Endothelial cell of umbilical vein (primary cell): ENCODE measurements at regions not wholly inside any gene's neighbourhood (a gene's known extent, or its start where the extent isn't known, plus 50 kb on each side); places are given as distances from the start of the nearest gene placed in this dataset.

Experiments used
- BruUV-seq: library from RNA; stranded (reverse); fragments of 400-500 nt; replicated peaks from 2 replicates; lab custom pipeline; 2021; lab: Mats Ljungman, UMichigan
- CTCF ChIA-PET: fragments of 300-600, 350-600 bp; sonication (Branson Sonifier 250); formaldehyde crosslinking; loops from one replicate; lab custom pipeline; 2021; ENCODE audit warnings: antibody characterized with exemption, inconsistent platforms; lab: Charles Lee
- POLR2A ChIA-PET: fragments of 300-600, 350-600 bp; sonication (Branson Sonifier 250); formaldehyde crosslinking; loops from one replicate; lab custom pipeline; 2021; ENCODE audit warnings: antibody characterized with exemption, inconsistent platforms; lab: Charles Lee
- DNase-seq: peaks from one replicate; pipeline ENCODE4 v3.0.0-alpha.2; 2011; ENCODE audit warnings: low read depth, low spot score
- FAIRE-seq: peaks from 2 replicates; lab custom pipeline; 2011; peaks lifted over from hg19 to GRCh38; lab: Jason Lieb, UNC
- H2AFZ ChIP-seq: 2 replicates; pipeline ENCODE4 v1.6.0; 2012; ENCODE audit warnings: low read depth, low read length, control low read depth, inconsistent platforms
- H3K27ac ChIP-seq: 2 replicates; pipeline ENCODE4 v1.5.1; 2011; ENCODE audit warnings: low read depth, mild to moderate bottlenecking, control low read depth, low read length, moderate library complexity; ENCODE audit not compliant: insufficient read depth
- H3K27me3 ChIP-seq, 2 experiments: 2 replicates each; pipeline versions ENCODE4 v1.6.0 to v1.6.1; 2011; ENCODE audit warnings: low read length in 2 of 2, mixed read lengths in 1 of 2; ENCODE audit not compliant: control insufficient read depth in 2 of 2, insufficient read depth in 2 of 2
- H3K36me3 ChIP-seq, 2 experiments: 2 replicates in 1 of 2; 3 replicates in 1 of 2; pipeline ENCODE4 v1.5.1; 2011; ENCODE audit warnings: low read length in 2 of 2, mild to moderate bottlenecking in 1 of 2, moderate library complexity in 1 of 2; ENCODE audit not compliant: control insufficient read depth in 2 of 2, insufficient read depth in 2 of 2; ENCODE audit errors: extremely low read depth in 1 of 2
- H3K4me1 ChIP-seq: 3 replicates; pipeline ENCODE4 v1.5.1; 2011; ENCODE audit warnings: mild to moderate bottlenecking, low read length; ENCODE audit not compliant: control insufficient read depth, insufficient read depth; ENCODE audit errors: extremely low read depth
- H3K4me2 ChIP-seq: 2 replicates; pipeline ENCODE4 v1.6.1; 2011; ENCODE audit warnings: low read length, control low read depth, mixed read lengths; ENCODE audit not compliant: insufficient read depth
- H3K4me3 ChIP-seq, 3 experiments: fragments of 200-600 bp in 1 of 3; sonication (generic), shearing (Covaris generic) in 1 of 3; replicated peaks in 1 of 3; 2 replicates each; pipeline ENCODE4 v1.5.1; 2011 to 2016; ENCODE audit warnings: control low read depth in 3 of 3, low read length in 3 of 3, mild to moderate bottlenecking in 2 of 3, inconsistent platforms in 1 of 3, low read depth in 1 of 3, moderate library complexity in 1 of 3; ENCODE audit not compliant: insufficient read depth in 1 of 3
- H3K79me2 ChIP-seq: 2 replicates; pipeline ENCODE4 v1.6.0; 2012; ENCODE audit warnings: low read length, inconsistent platforms; ENCODE audit not compliant: control insufficient read depth, insufficient read depth
- H3K9ac ChIP-seq: replicated peaks from 2 replicates; pipeline ENCODE3; 2011; ENCODE audit warnings: low read length, control low read depth; ENCODE audit not compliant: insufficient read depth; ENCODE audit errors: extremely low read depth
- H3K9me1 ChIP-seq: replicated peaks from 3 replicates; pipeline ENCODE4 v1.6.0; 2011; ENCODE audit warnings: mild to moderate bottlenecking, low read length; ENCODE audit not compliant: control insufficient read depth, insufficient read depth; ENCODE audit errors: extremely low read depth
- H3K9me3 ChIP-seq: replicated peaks from 2 replicates; pipeline ENCODE4 v1.5.1; 2012; ENCODE audit warnings: low read length, inconsistent platforms; ENCODE audit not compliant: control insufficient read depth, insufficient read depth
- H4K20me1 ChIP-seq: replicated peaks from 2 replicates; pipeline ENCODE3; 2011; ENCODE audit warnings: mild to moderate bottlenecking, low read length; ENCODE audit not compliant: control insufficient read depth, insufficient read depth; ENCODE audit errors: extremely low read depth
- EZH2 ChIP-seq: IDR thresholded peaks from 2 replicates; pipeline ENCODE4 v1.6.1; 2012; ENCODE audit warnings: borderline replicate concordance, low read depth, mild to moderate bottlenecking, moderate library complexity, low read length, inconsistent platforms; ENCODE audit not compliant: severe bottlenecking
- FOS ChIP-seq: IDR thresholded peaks from 2 replicates; pipeline ENCODE4 v1.6.1; 2011; ENCODE audit warnings: mild to moderate bottlenecking, low read length, moderate library complexity, borderline replicate concordance; ENCODE audit not compliant: insufficient read depth
- GATA2 ChIP-seq: IDR thresholded peaks from 2 replicates; pipeline ENCODE4 v1.7.0; 2011; ENCODE audit warnings: low read depth, mild to moderate bottlenecking, moderate library complexity, mixed read lengths, low read length; ENCODE audit not compliant: insufficient read length, insufficient read depth
- JUN ChIP-seq: IDR thresholded peaks from 2 replicates; pipeline ENCODE4 v1.6.1; 2011; ENCODE audit warnings: borderline replicate concordance, low read depth; ENCODE audit not compliant: insufficient read length, insufficient read depth
- MYC ChIP-seq: IDR thresholded peaks from one replicate; pipeline ENCODE4 v1.6.1; 2011; ENCODE audit warnings: mild to moderate bottlenecking, low read depth, low read length
- POLR2A ChIP-seq: IDR thresholded peaks from 2 replicates; pipeline ENCODE4 v1.6.1; 2012; ENCODE audit warnings: low read depth, mild to moderate bottlenecking, control low read depth, low read length
- POLR2AphosphoS5 ChIP-seq: IDR thresholded peaks from 2 replicates; pipeline ENCODE4 v1.6.1; 2012; ENCODE audit warnings: low read depth, mild to moderate bottlenecking, control low read depth, low read length, moderate library complexity; ENCODE audit not compliant: insufficient read depth
- dilution Hi-C: fragments of 300-500 bp; cut with MboI; formaldehyde crosslinking; loops from one replicate; pipeline ENCODE4 v1.15.0; 2019; ENCODE audit warnings: low sequenced_read_pairs; ENCODE audit not compliant: extremely low pct_ligation_motif_present
- intact Hi-C: fragments of 100-400 bp; cut with micrococcal nuclease; formaldehyde crosslinking; loops from one replicate; pipeline ENCODE4 v1.10.0; 2022
- TF ChIP-seq, protein P1 (sequence below): IDR thresholded peaks from 2 replicates; pipeline ENCODE4 v1.6.1; 2011; ENCODE audit not compliant: insufficient read depth, insufficient read length
- TF ChIP-seq, protein P2 (sequence below), 2 donors: IDR thresholded peaks; 1 replicate in 1 of 2; 2 replicates in 1 of 2; pipeline ENCODE4 v1.5.1; 2011; ENCODE audit warnings: low read length in 2 of 2, mild to moderate bottlenecking in 2 of 2, moderate library complexity in 2 of 2, control low read depth in 1 of 2, inconsistent platforms in 1 of 2, low read depth in 1 of 2; ENCODE audit not compliant: insufficient read depth in 1 of 2; ENCODE audit errors: extremely low read depth in 1 of 2

DNA sequence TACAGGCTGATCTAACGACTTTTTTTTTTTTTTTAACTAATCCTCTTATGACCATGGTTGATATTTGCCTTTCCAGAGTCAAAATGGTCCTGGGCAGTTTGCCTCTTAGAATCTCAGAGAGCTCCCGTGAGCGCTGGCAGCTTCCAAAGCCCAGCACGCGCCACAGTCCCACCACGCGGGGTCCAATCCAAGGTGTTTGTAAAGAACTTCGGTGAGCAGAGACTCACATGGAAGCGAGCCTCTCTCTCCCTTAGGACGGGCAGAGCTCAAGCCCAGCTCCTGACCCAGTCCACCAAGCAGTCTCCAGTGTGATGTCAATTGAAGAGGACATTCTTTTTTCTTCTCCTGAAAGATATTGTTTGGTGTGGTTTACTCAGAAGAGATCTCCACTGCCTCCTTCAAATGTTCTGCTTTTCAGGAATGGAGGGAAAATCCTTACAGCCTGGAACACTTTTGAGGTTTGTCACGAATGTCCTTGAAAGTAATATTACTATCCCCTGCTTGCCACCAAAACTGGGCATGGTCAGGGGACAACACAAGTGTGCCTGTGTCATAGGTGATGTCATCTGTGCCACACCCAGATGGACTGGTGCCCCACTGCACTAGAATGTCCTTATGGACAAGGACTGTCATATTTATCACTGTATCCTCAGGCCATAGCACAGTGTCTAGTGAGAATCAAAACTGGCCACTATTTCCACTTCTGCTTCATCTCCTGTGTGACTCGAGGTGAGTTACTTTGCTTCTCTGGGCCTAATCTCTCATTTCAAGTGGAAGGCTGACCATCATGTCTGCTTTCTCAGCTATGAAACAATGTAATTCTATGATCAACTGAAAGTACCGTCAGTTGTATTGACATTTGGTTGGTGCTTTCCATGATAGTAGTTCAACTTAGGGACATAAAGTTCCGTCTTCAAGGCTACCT lies 97.4 kb upstream of the EDEM3 start:
- Histone ChIP-seq H3K27me3 (no peaks in the 10 kb centered on the region), H3K27ac (no peak overlapping the region), H4K20me1 (no peaks in the 10 kb centered on the region), H2AFZ (no peak overlapping the region), H3K79me2 (no peaks in the 10 kb centered on the region), H3K36me3 (no peaks in the 10 kb centered on the region), H3K9ac (no peak overlapping the region), H3K9me1 (no peaks in the 10 kb centered on the region), H3K4me1 (peaks cover 14% of the 10 kb centered on the region), H3K9me3 (no peaks in the 10 kb centered on the region), H3K4me2 (no peak overlapping the region), H3K4me3 (no peak overlapping the region)
- dilution Hi-C loops = no loop called here
- no peak for FAIRE-seq
- intact Hi-C loops = no loop called here
- ChIA-PET POLR2A (no interaction called here), CTCF (no interaction called here)
- no TSS peak for BruUV-seq
- TF ChIP-seq EZH2 (no peak), MYC (no peak), POLR2A (no peak), GATA2 (no peak), JUN (no peak), FOS (no peak), POLR2AphosphoS5 (no peak)
- TF ChIP-seq, protein P1, sequence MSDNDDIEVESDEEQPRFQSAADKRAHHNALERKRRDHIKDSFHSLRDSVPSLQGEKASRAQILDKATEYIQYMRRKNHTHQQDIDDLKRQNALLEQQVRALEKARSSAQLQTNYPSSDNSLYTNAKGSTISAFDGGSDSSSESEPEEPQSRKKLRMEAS = no peak
- TF ChIP-seq, protein P2, sequence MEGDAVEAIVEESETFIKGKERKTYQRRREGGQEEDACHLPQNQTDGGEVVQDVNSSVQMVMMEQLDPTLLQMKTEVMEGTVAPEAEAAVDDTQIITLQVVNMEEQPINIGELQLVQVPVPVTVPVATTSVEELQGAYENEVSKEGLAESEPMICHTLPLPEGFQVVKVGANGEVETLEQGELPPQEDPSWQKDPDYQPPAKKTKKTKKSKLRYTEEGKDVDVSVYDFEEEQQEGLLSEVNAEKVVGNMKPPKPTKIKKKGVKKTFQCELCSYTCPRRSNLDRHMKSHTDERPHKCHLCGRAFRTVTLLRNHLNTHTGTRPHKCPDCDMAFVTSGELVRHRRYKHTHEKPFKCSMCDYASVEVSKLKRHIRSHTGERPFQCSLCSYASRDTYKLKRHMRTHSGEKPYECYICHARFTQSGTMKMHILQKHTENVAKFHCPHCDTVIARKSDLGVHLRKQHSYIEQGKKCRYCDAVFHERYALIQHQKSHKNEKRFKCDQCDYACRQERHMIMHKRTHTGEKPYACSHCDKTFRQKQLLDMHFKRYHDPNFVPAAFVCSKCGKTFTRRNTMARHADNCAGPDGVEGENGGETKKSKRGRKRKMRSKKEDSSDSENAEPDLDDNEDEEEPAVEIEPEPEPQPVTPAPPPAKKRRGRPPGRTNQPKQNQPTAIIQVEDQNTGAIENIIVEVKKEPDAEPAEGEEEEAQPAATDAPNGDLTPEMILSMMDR (IDR thresholded peaks at IDR 0.05; ENCODE audit: extremely low read depth in 1 of 2, insufficient read depth in 1 of 2, low read depth in 1 of 2, low read length in 2 of 2) = no peak
- no peak for DNase-seq
